PC-9 (cell line): ENCODE measurements at regions not wholly inside any gene's neighbourhood (a gene's known extent, or its start where the extent isn't known, plus 50 kb on each side); places are given as distances from the start of the nearest gene placed in this dataset.

Source experiments
- BruUV-seq: library from RNA; stranded (reverse); fragments of 400-500 nt; replicated peaks from 2 replicates; lab custom pipeline; 2021; lab: Mats Ljungman, UMichigan
- CTCF ChIA-PET: fragments of 300-600 bp; sonication (Branson Sonifier 250); formaldehyde crosslinking; loops from one replicate; lab custom pipeline; 2022; ENCODE audit warnings: antibody characterized with exemption; lab: Charles Lee
- POLR2A ChIA-PET: fragments of 300-600 bp; sonication (Branson Sonifier 250); formaldehyde crosslinking; loops from one replicate; lab custom pipeline; 2022; ENCODE audit warnings: antibody characterized with exemption; ENCODE audit not compliant: unreplicated experiment; lab: Charles Lee
- DNase-seq, 2 experiments: peaks; one replicate each; pipeline versions ENCODE4 v3.0.0 to v3.0.0-alpha.2; 2015 to 2022; ENCODE audit warnings: mixed read lengths in 1 of 2
- H2AFZ ChIP-seq: fragments of 200-600 bp; sonication (generic); 2 replicates; pipeline ENCODE4 v1.8.1; 2017; ENCODE audit warnings: antibody characterized with exemption
- H3F3A ChIP-seq: fragments of 200-600 bp; sonication (generic); 2 replicates; pipeline ENCODE4 v1.8.1; 2017; ENCODE audit warnings: antibody characterized with exemption, mild to moderate bottlenecking, low read depth; ENCODE audit not compliant: insufficient read depth
- H3K27ac ChIP-seq: fragments of 200-600 bp; sonication (generic); 2 replicates; pipeline ENCODE4 v1.6.1; 2016; ENCODE audit warnings: mixed run types
- H3K27me3 ChIP-seq: fragments of 200-600 bp; sonication (generic); 2 replicates; pipeline ENCODE4 v1.6.1; 2016; ENCODE audit warnings: low read depth, mixed run types; ENCODE audit not compliant: insufficient read depth
- H3K36me3 ChIP-seq: fragments of 200-600 bp; sonication (generic); 2 replicates; pipeline ENCODE4 v1.6.1; 2016; ENCODE audit warnings: low read depth, mixed run types
- H3K4me1 ChIP-seq: fragments of 200-600 bp; sonication (generic); replicated peaks from 2 replicates; pipeline ENCODE4 v1.6.1; 2016; ENCODE audit warnings: mixed run types; ENCODE audit not compliant: insufficient read depth
- H3K4me2 ChIP-seq: fragments of 200-600 bp; sonication (generic); 2 replicates; pipeline ENCODE4 v1.6.1; 2017; ENCODE audit warnings: mixed run types
- H3K4me3 ChIP-seq: fragments of 200-600 bp; sonication (generic); 2 replicates; pipeline ENCODE4 v1.6.1; 2016; ENCODE audit warnings: mixed run types
- H3K79me2 ChIP-seq: fragments of 200-600 bp; sonication (generic); 2 replicates; pipeline ENCODE4 v1.6.1; 2017; ENCODE audit warnings: low read depth, mixed run types
- H3K9me2 ChIP-seq: fragments of 200-600 bp; sonication (generic); 2 replicates; pipeline ENCODE4 v1.8.1; 2017; ENCODE audit warnings: mild to moderate bottlenecking; ENCODE audit not compliant: insufficient read depth
- H3K9me3 ChIP-seq: fragments of 200-600 bp; sonication (generic); 2 replicates; pipeline ENCODE4 v1.8.1; 2016; ENCODE audit warnings: low read depth; ENCODE audit not compliant: insufficient read depth
- H4K20me1 ChIP-seq: fragments of 200-600 bp; sonication (generic); 2 replicates; pipeline ENCODE4 v1.8.1; 2017; ENCODE audit not compliant: insufficient read depth
- CTCF ChIP-seq: fragments of 200-600 bp; sonication (generic); conservative IDR thresholded peaks from 2 replicates; pipeline ENCODE4 v1.6.1; 2017; ENCODE audit warnings: mixed run types, antibody characterized with exemption, mild to moderate bottlenecking, moderate library complexity
- EZH2 ChIP-seq: fragments of 200-600 bp; sonication (generic); IDR thresholded peaks from 2 replicates; pipeline ENCODE4 v1.8.0; 2017; ENCODE audit warnings: antibody characterized with exemption, low read depth
- intact Hi-C: fragments of 100-400 bp; cut with micrococcal nuclease; formaldehyde crosslinking; loops from one replicate; pipeline ENCODE4 v1.10.0; 2022; ENCODE audit not compliant: unreplicated experiment

- Histone ChIP-seq H4K20me1 (no peaks in the 10 kb centered on the region), H3K79me2 (no peaks in the 10 kb centered on the region), H3K9me2 (no peaks in the 10 kb centered on the region), H3K27ac (no peak overlapping the region), H3K4me3 (no peak overlapping the region), H3F3A (no peaks in the 10 kb centered on the region), H3K4me1 (no peaks in the 10 kb centered on the region), H2AFZ (no peak overlapping the region), H3K4me2 (no peak overlapping the region), H3K36me3 (no peaks in the 10 kb centered on the region), H3K27me3 (no peaks in the 10 kb centered on the region), H3K9me3 (no peaks in the 10 kb centered on the region)
- intact Hi-C loops: no loop called here
- CTCF ChIA-PET: no interaction called here
- POLR2A ChIA-PET: no interaction called here
- no peak for TF ChIP-seq EZH2
- no peak for TF ChIP-seq CTCF
- no TSS peak for BruUV-seq
- DNase-seq: no peak
Observed at GRCh38 chr4:188989371-188989770, 850.1 kb downstream of the TRIML1 start.

- ChIA-PET CTCF (no interaction called here), POLR2A (no interaction called here)
- no peak overlapping the region for H3K4me2 ChIP-seq
- no peak for TF ChIP-seq EZH2
- no peak for TF ChIP-seq CTCF
- DNase-seq: no peak
- no TSS peak for BruUV-seq
- H3K4me1 ChIP-seq: no peaks in the 10 kb centered on the region
- no peaks in the 10 kb centered on the region for H3K36me3 ChIP-seq
- H3K4me3 ChIP-seq: no peak overlapping the region
- no peaks in the 10 kb centered on the region for H4K20me1 ChIP-seq
- H3K9me3 ChIP-seq: no peaks in the 10 kb centered on the region
- no peak overlapping the region for H3K27ac ChIP-seq
- no peaks in the 10 kb centered on the region for H3K79me2 ChIP-seq
- no peaks in the 10 kb centered on the region for H3F3A ChIP-seq
- intact Hi-C loops: no loop called here
- H3K9me2 ChIP-seq: no peaks in the 10 kb centered on the region
- no peaks in the 10 kb centered on the region for H3K27me3 ChIP-seq
- no peak overlapping the region for H2AFZ ChIP-seq
Observed at GRCh38 chr4:188992706-188993105, 853.5 kb downstream of the TRIML1 start.

GRCh38 chr4:188993871-188994270 lies 854.6 kb downstream of the TRIML1 start:
- Histone ChIP-seq H3K27ac (no peak overlapping the region), H3K36me3 (no peaks in the 10 kb centered on the region), H3K4me3 (no peak overlapping the region), H3K9me2 (no peaks in the 10 kb centered on the region), H3K9me3 (no peaks in the 10 kb centered on the region), H3K4me2 (no peak overlapping the region), H3K27me3 (no peaks in the 10 kb centered on the region), H3F3A (no peaks in the 10 kb centered on the region), H3K79me2 (no peaks in the 10 kb centered on the region), H4K20me1 (no peaks in the 10 kb centered on the region), H3K4me1 (no peaks in the 10 kb centered on the region), H2AFZ (no peak overlapping the region)
- intact Hi-C loops: no loop called here
- ChIA-PET CTCF (no interaction called here), POLR2A (no interaction called here)
- no TSS peak for BruUV-seq
- no peak for DNase-seq
- TF ChIP-seq EZH2 (no peak), CTCF (no peak)
